HG02623 (cell line): ENCODE measurements at regions not wholly inside any gene's neighbourhood (a gene's known extent, or its start where the extent isn't known, plus 50 kb on each side); places are given as distances from the start of the nearest gene placed in this dataset.
"Not testable (repeated sequence)": the region's sequence is repeated elsewhere in the genome, so short reads cannot be mapped to it uniquely, and the experiment has no call there.

Experiments
- ATAC-seq: cut with Tn5 transposase; IDR thresholded peaks from one replicate; pipeline ENCODE4 v1.9.1; 2021; ENCODE audit warnings: moderate library complexity; ENCODE audit not compliant: unreplicated experiment

DNA sequence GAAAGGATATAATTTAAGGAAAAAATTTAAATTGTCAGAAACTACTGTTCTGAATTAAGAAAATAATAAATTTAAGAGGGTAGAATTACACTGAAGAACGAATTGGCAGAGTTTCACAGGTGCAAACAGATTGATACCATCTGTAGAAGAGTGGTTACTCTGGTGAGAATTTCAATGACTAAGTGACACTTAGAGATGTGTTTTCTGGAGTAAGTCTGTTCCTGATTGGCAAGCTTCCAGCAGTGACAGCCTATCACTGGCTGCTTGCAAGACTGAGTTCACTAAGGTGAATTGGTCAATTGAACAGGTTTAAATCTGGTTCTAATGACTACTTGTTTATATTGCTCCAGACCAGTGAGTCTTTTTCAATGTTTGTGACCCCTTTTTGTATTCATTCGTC, 838.2 kb upstream of the RGS18 start:
- ATAC-seq: no peak

- ATAC-seq: no peak
Observed at GRCh38 chr1:191327868-191328267, 830.4 kb upstream of the RGS18 start.

- ATAC-seq: no peak
Observed at GRCh38 chr1:191343816-191344215, 814.4 kb upstream of the RGS18 start.

- ATAC-seq: no peak
Observed at GRCh38 chr1:191346381-191346780, 811.9 kb upstream of the RGS18 start.

GRCh38 chr1:191348328-191348727, 809.9 kb upstream of the RGS18 start:
- no peak for ATAC-seq

DNA sequence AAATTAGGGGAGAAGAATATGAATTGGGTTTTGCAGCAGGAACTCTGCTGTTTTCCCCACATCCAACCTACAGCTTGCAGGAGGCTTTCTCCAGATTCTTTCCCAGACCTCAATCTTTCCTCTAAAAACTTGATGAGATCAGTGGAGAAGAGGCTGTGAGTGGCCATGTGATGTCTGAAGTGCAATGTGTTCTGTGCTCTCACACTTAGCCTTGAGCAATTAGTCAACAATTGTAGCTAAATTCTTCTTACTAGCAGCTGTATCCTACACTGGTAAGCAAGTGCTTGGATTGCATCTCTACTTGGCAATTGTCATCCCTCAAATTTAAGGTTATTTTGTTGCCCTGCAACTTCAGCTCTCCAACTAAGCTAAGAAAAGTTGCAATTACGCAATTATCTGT, 807.3 kb upstream of the RGS18 start:
- ATAC-seq: no peak

DNA sequence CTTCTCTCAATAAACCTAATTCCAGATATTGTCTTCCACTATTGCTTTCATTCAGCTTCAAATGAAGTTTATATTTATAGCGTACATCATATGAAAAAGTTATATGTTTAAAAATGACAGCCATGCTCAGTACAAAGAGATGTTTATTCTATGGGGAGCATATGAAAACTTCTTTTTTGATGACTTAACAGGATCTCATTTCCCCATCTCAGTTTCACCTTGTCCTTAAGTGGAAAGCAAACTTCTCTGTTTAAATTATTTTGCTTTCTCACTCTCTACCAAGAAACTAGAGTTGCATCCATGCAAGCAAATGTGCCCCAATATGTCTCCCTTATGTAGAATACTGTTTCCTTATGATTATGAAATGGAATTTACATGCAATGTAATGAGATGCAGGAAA, 799.5 kb upstream of the RGS18 start:
- no peak for ATAC-seq

DNA sequence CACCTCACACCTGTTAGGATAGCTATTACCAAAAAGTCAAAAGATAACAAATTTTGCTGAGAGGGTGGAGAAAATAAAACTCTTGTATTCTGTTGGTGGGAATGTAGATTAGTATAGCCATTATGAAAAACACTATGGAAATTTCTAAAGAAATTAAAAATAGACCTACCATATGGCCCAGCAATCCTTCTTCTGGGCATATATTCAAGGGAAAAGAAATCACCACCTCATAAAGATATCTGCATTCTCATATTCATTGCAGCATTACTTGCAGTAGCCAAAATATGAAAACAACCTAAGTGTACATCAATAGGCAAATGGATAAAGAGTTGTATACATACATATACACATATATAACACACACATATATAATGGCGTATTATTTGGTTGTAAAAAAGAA, 791.6 kb upstream of the RGS18 start:
- no peak for ATAC-seq

DNA sequence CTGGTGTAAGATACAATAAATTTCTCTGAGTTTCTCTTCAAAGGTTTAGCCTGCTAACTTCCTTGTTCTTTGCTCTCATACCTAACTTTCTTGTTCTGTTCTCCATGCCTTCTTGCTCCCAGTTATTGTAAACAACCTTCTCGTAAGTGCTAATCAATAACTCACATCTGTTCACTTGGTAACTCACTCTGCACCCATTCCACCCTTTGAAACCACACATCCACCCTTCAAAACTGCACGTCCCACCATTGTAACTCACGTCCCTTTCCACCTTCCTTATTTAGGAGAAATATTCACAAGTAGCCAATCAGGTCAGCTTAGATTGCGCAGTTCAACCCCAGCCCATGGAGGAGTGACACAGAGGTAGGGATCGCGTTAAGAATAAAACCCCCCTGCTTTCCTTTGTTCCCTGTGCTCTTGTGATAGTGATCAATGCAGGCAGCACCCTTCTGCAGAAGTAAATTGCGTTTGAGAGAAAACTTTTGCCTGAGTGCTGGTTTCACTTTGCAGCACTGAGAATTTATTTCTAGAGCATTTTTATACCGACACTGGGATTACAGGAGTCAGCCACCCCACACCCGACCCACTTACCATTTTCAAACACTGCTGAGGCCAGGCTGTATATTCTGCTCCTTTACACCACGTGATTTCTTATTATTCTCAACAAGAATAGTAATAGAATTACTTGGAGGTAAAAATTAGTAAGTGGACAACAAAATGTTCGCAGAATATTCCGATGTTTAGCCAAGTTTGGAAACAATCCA, 789.2 kb upstream of the RGS18 start:
- ATAC-seq: no peak

- no peak for ATAC-seq
Observed at GRCh38 chr1:191371626-191372025, 786.6 kb upstream of the RGS18 start.

DNA sequence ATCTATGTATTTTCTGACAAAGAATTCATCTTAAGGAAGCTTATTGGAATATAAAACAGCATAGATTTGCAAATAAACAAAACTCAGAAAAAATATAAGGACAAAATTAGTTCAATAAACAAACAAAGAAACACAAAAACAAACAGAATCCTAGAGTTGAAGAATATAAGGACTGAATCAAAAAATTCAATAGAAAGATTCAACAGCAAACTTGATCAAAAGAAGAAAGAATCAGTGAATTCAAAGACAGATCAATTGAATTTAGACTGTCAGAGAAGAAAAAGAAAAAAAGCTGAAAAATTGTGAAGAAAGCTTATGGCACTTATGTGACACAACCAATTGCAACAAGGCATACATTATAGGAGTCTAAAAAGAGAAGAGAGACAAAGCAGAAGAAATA, 770.0 kb upstream of the RGS18 start:
- ATAC-seq: no peak

GRCh38 chr1:191396622-191397021, 761.6 kb upstream of the RGS18 start:
- no peak for ATAC-seq

DNA sequence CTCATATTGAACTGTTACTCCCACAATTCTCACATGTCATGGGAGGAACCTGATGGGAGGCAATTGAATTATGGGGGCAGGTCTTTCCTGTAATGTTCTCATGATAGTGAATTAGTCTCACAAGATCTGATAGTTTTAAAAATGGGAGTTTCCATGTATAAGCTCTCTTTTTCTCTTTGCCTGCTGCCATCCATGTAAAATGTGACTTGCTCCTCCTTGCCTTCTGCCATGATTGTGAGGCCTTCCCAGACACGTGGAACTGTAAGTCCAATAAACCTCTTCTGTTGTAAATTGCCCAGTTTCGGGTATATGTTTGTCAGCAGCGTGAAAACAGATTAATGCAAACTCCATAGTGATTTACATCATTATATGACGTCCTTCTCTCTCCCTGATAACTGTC, 759.7 kb upstream of the RGS18 start:
- ATAC-seq: no peak

DNA sequence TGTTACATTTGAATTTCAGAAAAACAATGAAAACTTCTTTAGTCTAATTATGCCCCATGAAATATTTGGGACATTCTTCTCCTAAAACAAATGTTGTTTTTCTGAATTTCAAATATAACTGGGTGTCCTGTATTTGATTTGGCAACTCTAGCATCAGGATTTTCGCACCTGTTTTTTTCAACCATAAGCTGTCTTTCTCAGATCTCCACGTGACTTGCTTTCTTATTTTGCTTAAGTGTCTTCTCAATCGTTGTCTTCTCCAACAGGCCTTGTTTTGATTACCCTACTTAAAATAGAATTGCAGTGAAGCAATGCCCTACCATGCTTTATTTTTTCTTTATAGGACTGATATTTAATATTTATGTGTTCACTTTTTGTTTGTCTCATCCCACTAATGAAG, 752.8 kb upstream of the RGS18 start:
- no peak for ATAC-seq

GRCh38 chr1:191414981-191415640, 743.2 kb upstream of the RGS18 start:
- ATAC-seq: no peak

- no peak for ATAC-seq
Observed at GRCh38 chr1:191419842-191420241, 738.4 kb upstream of the RGS18 start.

- no peak for ATAC-seq
Observed at GRCh38 chr1:191427593-191427992, 730.7 kb upstream of the RGS18 start.

GRCh38 chr1:191432817-191433216, 725.4 kb upstream of the RGS18 start:
- ATAC-seq: no peak

- no peak for ATAC-seq
Observed at GRCh38 chr1:191438979-191439378, 719.3 kb upstream of the RGS18 start.

GRCh38 chr1:191448279-191448678, 710.0 kb upstream of the RGS18 start:
- ATAC-seq: not testable (repeated sequence)

- no peak for ATAC-seq
Observed at GRCh38 chr1:191452586-191452985, 705.7 kb upstream of the RGS18 start.

GRCh38 chr1:191453487-191453886, 704.8 kb upstream of the RGS18 start:
- no peak for ATAC-seq

DNA sequence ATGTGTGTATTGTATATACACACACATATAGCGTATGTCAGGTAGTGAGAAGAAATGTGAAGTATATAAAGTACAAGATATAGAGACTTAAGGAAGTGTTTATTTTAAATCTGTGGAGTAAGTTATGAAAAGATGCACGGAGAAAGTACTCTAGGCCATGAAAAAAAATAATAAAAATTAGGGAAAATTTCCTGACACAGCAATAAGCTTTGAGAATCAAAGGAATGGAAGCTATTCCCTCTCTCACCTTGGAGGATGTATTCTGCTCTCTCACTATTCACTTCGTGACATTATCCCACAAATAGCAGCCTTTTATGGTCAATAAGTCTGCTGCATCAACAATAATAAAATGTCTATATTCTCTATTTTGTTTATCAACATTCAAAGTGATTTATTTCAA, 700.4 kb upstream of the RGS18 start:
- no peak for ATAC-seq
